Liver (tissue), 8 donors: ENCODE measurements at regions not wholly inside any gene's neighbourhood (a gene's known extent, or its start where the extent isn't known, plus 50 kb on each side); places are given as distances from the start of the nearest gene placed in this dataset.

Source experiments
- DNase-seq: peaks from one replicate; pipeline ENCODE4 v3.0.0-alpha.2; 2017; ENCODE audit warnings: low spot score
- H3K27ac ChIP-seq, 2 donors: one replicate each; pipeline ENCODE4 v1.7.0; 2013; ENCODE audit warnings: inconsistent platforms in 2 of 2, low read length in 2 of 2, control low read depth in 1 of 2, low read depth in 1 of 2, mild to moderate bottlenecking in 1 of 2
- H3K27me3 ChIP-seq, 4 donors: one replicate each; pipeline versions ENCODE4 v1.6.1 to v1.7.0; 2013; ENCODE audit warnings: low read length in 3 of 4, inconsistent platforms in 1 of 4, mild to moderate bottlenecking in 1 of 4, moderate library complexity in 1 of 4; ENCODE audit not compliant: control insufficient read depth in 4 of 4, insufficient read depth in 4 of 4
- H3K36me3 ChIP-seq, 4 donors: one replicate each; pipeline versions ENCODE4 v1.6.1 to v1.7.0; 2013; ENCODE audit warnings: low read length in 3 of 4, mild to moderate bottlenecking in 3 of 4, low read depth in 1 of 4, moderate library complexity in 1 of 4; ENCODE audit not compliant: control insufficient read depth in 4 of 4, insufficient read depth in 3 of 4
- H3K4me1 ChIP-seq, 4 donors: one replicate each; pipeline versions ENCODE4 v1.6.1 to v1.7.0; 2013; ENCODE audit warnings: low read length in 3 of 4, mild to moderate bottlenecking in 3 of 4, moderate library complexity in 1 of 4; ENCODE audit not compliant: control insufficient read depth in 4 of 4, insufficient read depth in 4 of 4
- H3K4me3 ChIP-seq, 3 donors: one replicate each; pipeline versions ENCODE4 v1.6.1 to v1.7.0; 2013; ENCODE audit warnings: low read length in 3 of 3, control low read depth in 1 of 3, low read depth in 1 of 3, mild to moderate bottlenecking in 1 of 3
- H3K9ac ChIP-seq, 2 donors: one replicate each; pipeline ENCODE4 v1.7.0; 2013; ENCODE audit warnings: low read length in 2 of 2, mild to moderate bottlenecking in 2 of 2, moderate library complexity in 2 of 2, control low read depth in 1 of 2, low read depth in 1 of 2
- H3K9me3 ChIP-seq, 4 donors: one replicate each; pipeline versions ENCODE4 v1.6.1 to v1.7.0; 2013; ENCODE audit warnings: low read length in 3 of 4; ENCODE audit not compliant: control insufficient read depth in 4 of 4
- EGR1 ChIP-seq, 2 donors: IDR thresholded peaks; 2 replicates each; pipeline ENCODE4 v1.6.1; 2016 to 2018; ENCODE audit warnings: antibody characterized with exemption in 2 of 2, low read depth in 2 of 2
- FOXA1 ChIP-seq: IDR thresholded peaks from 2 replicates; pipeline ENCODE4 v1.6.1; 2016; ENCODE audit warnings: antibody characterized with exemption
- FOXA2 ChIP-seq: IDR thresholded peaks from 2 replicates; pipeline ENCODE4 v1.6.1; 2016; ENCODE audit warnings: antibody characterized with exemption
- GABPA ChIP-seq, 2 donors: IDR thresholded peaks in 1 of 2; conservative IDR thresholded peaks in 1 of 2; 2 replicates each; pipeline ENCODE4 v1.6.1; 2016; ENCODE audit warnings: antibody characterized with exemption in 2 of 2, mild to moderate bottlenecking in 1 of 2, moderate library complexity in 1 of 2
- HNF4A ChIP-seq, 2 donors: conservative IDR thresholded peaks; 2 replicates each; pipeline ENCODE4 v1.6.1; 2016; ENCODE audit warnings: antibody characterized with exemption in 2 of 2, mild to moderate bottlenecking in 2 of 2
- HNF4G ChIP-seq: IDR thresholded peaks from 2 replicates; pipeline ENCODE4 v1.6.1; 2016; ENCODE audit warnings: antibody characterized with exemption
- JUND ChIP-seq, 2 donors: IDR thresholded peaks; 2 replicates each; pipeline ENCODE4 v1.6.1; 2016; ENCODE audit warnings: antibody characterized with exemption in 2 of 2
- NR2F2 ChIP-seq: IDR thresholded peaks from 2 replicates; pipeline ENCODE4 v1.6.1; 2016; ENCODE audit warnings: antibody characterized with exemption
- RAD21 ChIP-seq, 2 donors: IDR thresholded peaks; 2 replicates each; pipeline ENCODE4 v1.6.1; 2016; ENCODE audit warnings: antibody characterized with exemption in 2 of 2, mild to moderate bottlenecking in 2 of 2
- RXRA ChIP-seq, 2 donors: IDR thresholded peaks; 2 replicates each; pipeline ENCODE4 v1.6.1; 2017 to 2018; ENCODE audit warnings: antibody characterized with exemption in 2 of 2, mild to moderate bottlenecking in 1 of 2
- SP1 ChIP-seq: IDR thresholded peaks from 2 replicates; pipeline ENCODE4 v1.6.1; 2018; ENCODE audit warnings: antibody characterized with exemption, mild to moderate bottlenecking
- TAF1 ChIP-seq: conservative IDR thresholded peaks from 2 replicates; pipeline ENCODE4 v1.6.1; 2016; ENCODE audit warnings: antibody characterized with exemption, mild to moderate bottlenecking
- YY1 ChIP-seq: IDR thresholded peaks from 2 replicates; pipeline ENCODE4 v1.6.1; 2016; ENCODE audit warnings: antibody characterized with exemption, mild to moderate bottlenecking
- WGBS: extraction: QIAGEN DNeasy Blood & Tissue Kit; methylation state at CpG from one replicate; pipeline ENCODE4 v1.1.7; 2013; 5-methylcytosine and 5-hydroxymethylcytosine counted together
- TF ChIP-seq, protein P1 (sequence below): IDR thresholded peaks from 2 replicates; pipeline ENCODE4 v1.6.1; 2016; ENCODE audit warnings: antibody characterized with exemption
- TF ChIP-seq, protein P2 (sequence below): IDR thresholded peaks from 2 replicates; pipeline ENCODE4 v1.6.1; 2016; ENCODE audit warnings: antibody characterized with exemption
- TF ChIP-seq, protein P3 (sequence below): IDR thresholded peaks from 2 replicates; pipeline ENCODE4 v1.6.1; 2016; ENCODE audit warnings: antibody characterized with exemption
- TF ChIP-seq, protein P4 (sequence below): fragments of 150-350 bp; IDR thresholded peaks from 2 replicates; pipeline ENCODE4 v1.5.1; 2017; ENCODE audit warnings: improper control_type of control experiment, low read depth, low read length; ENCODE audit not compliant: missing input control
- TF ChIP-seq, protein P5 (sequence below): IDR thresholded peaks from 2 replicates; pipeline ENCODE4 v1.6.1; 2016; ENCODE audit warnings: antibody characterized with exemption, mild to moderate bottlenecking
- donor health status: healthy.
- donor health status: healthy.
- donor health status: healthy.
- donor health status: healthy.
- donor health status: healthy.

DNA sequence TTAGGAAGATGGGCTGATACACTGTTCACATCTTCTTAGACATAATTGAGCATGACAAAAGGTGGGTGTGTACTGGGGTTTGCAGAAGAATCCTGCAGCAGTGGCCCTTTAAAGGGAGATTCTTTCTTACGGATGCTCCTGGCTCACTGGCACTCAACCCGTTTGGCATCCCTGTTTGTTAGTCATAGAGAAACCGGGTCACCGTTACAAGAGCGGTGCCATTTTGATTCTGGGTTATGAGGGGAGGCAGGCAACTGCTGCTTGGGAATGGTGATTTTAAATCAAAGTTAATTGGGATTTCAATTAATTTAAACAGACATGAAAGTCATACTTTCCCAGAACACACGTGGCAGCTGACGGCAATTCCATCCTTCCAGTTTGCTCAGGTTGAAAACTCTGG, 245.8 kb downstream of the AACS start:
- no peaks in the 10 kb centered on the region for H3K9me3 ChIP-seq
- peaks cover 0 to 6% (median 3%) of the 10 kb centered on the region in 4 donors for H3K27me3 ChIP-seq
- H3K9ac ChIP-seq, result no peak overlapping the region
- WGBS, result 86% methylated on average over 7 of the region's 7 CpGs
- no peak overlapping the region for H3K4me3 ChIP-seq
- no peak for DNase-seq
- TF ChIP-seq, protein P1, sequence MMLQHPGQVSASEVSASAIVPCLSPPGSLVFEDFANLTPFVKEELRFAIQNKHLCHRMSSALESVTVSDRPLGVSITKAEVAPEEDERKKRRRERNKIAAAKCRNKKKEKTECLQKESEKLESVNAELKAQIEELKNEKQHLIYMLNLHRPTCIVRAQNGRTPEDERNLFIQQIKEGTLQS, result no peak
- TF ChIP-seq YY1 (no peak), FOXA2 (no peak), RXRA (IDR thresholded peaks at IDR 0.05) (no peak), HNF4G (no peak), EGR1 (IDR thresholded peaks at IDR 0.05; ENCODE audit: low read depth in 2 of 2) (no peak), RAD21 (IDR thresholded peaks at IDR 0.05) (no peak), JUND (IDR thresholded peaks at IDR 0.05) (no peak), TAF1 (no peak), NR2F2 (no peak), SP1 (no peak), HNF4A (conservative IDR thresholded peaks at IDR 0.05) (no peak), FOXA1 (no peak), GABPA (IDR thresholded peaks at IDR 0.05 in 1 of 2, conservative IDR thresholded peaks at IDR 0.05 in 1 of 2) (no peak)
- TF ChIP-seq, protein P2, sequence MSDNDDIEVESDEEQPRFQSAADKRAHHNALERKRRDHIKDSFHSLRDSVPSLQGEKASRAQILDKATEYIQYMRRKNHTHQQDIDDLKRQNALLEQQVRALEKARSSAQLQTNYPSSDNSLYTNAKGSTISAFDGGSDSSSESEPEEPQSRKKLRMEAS, result no peak
- TF ChIP-seq, protein P3, sequence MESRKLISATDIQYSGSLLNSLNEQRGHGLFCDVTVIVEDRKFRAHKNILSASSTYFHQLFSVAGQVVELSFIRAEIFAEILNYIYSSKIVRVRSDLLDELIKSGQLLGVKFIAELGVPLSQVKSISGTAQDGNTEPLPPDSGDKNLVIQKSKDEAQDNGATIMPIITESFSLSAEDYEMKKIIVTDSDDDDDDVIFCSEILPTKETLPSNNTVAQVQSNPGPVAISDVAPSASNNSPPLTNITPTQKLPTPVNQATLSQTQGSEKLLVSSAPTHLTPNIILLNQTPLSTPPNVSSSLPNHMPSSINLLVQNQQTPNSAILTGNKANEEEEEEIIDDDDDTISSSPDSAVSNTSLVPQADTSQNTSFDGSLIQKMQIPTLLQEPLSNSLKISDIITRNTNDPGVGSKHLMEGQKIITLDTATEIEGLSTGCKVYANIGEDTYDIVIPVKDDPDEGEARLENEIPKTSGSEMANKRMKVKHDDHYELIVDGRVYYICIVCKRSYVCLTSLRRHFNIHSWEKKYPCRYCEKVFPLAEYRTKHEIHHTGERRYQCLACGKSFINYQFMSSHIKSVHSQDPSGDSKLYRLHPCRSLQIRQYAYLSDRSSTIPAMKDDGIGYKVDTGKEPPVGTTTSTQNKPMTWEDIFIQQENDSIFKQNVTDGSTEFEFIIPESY, result no peak
- TF ChIP-seq, protein P4, sequence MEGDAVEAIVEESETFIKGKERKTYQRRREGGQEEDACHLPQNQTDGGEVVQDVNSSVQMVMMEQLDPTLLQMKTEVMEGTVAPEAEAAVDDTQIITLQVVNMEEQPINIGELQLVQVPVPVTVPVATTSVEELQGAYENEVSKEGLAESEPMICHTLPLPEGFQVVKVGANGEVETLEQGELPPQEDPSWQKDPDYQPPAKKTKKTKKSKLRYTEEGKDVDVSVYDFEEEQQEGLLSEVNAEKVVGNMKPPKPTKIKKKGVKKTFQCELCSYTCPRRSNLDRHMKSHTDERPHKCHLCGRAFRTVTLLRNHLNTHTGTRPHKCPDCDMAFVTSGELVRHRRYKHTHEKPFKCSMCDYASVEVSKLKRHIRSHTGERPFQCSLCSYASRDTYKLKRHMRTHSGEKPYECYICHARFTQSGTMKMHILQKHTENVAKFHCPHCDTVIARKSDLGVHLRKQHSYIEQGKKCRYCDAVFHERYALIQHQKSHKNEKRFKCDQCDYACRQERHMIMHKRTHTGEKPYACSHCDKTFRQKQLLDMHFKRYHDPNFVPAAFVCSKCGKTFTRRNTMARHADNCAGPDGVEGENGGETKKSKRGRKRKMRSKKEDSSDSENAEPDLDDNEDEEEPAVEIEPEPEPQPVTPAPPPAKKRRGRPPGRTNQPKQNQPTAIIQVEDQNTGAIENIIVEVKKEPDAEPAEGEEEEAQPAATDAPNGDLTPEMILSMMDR, result no peak
- TF ChIP-seq, protein P5, sequence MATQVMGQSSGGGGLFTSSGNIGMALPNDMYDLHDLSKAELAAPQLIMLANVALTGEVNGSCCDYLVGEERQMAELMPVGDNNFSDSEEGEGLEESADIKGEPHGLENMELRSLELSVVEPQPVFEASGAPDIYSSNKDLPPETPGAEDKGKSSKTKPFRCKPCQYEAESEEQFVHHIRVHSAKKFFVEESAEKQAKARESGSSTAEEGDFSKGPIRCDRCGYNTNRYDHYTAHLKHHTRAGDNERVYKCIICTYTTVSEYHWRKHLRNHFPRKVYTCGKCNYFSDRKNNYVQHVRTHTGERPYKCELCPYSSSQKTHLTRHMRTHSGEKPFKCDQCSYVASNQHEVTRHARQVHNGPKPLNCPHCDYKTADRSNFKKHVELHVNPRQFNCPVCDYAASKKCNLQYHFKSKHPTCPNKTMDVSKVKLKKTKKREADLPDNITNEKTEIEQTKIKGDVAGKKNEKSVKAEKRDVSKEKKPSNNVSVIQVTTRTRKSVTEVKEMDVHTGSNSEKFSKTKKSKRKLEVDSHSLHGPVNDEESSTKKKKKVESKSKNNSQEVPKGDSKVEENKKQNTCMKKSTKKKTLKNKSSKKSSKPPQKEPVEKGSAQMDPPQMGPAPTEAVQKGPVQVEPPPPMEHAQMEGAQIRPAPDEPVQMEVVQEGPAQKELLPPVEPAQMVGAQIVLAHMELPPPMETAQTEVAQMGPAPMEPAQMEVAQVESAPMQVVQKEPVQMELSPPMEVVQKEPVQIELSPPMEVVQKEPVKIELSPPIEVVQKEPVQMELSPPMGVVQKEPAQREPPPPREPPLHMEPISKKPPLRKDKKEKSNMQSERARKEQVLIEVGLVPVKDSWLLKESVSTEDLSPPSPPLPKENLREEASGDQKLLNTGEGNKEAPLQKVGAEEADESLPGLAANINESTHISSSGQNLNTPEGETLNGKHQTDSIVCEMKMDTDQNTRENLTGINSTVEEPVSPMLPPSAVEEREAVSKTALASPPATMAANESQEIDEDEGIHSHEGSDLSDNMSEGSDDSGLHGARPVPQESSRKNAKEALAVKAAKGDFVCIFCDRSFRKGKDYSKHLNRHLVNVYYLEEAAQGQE, result no peak
- H3K36me3 ChIP-seq, result no peaks in the 10 kb centered on the region
- no peak overlapping the region for H3K27ac ChIP-seq
- H3K4me1 ChIP-seq, result no peaks in the 10 kb centered on the region
